Fibroblast of pulmonary artery (primary cell): ENCODE measurements at regions not wholly inside any gene's neighbourhood (a gene's known extent, or its start where the extent isn't known, plus 50 kb on each side); places are given as distances from the start of the nearest gene placed in this dataset.
"Not testable (repeated sequence)": the region's sequence is repeated elsewhere in the genome, so short reads cannot be mapped to it uniquely, and the experiment has no call there.

Experiments
- DNase-seq: peaks from one replicate; pipeline ENCODE4 v3.0.0-alpha.2; 2010; ENCODE audit warnings: low read depth
- H3K4me3 ChIP-seq: replicated peaks from 2 replicates; pipeline ENCODE4 v1.5.1; 2011; ENCODE audit warnings: low read depth, mild to moderate bottlenecking, control low read depth, low read length, moderate library complexity
- CTCF ChIP-seq: IDR thresholded peaks from 2 replicates; pipeline ENCODE4 v1.5.1; 2011; ENCODE audit warnings: mild to moderate bottlenecking, control low read depth, low read length, inconsistent platforms; ENCODE audit errors: missing control alignments

- no peak for DNase-seq
- TF ChIP-seq CTCF, result no peak
- no peak overlapping the region for H3K4me3 ChIP-seq
These were observed 562.9 kb downstream of the PIK3C3 start for GRCh38 chr18:42517896-42518295.

- not testable (repeated sequence) for H3K4me3 ChIP-seq, DNase-seq
These were observed 563.3 kb downstream of the PIK3C3 start for GRCh38 chr18:42518331-42518730.

GRCh38 chr18:42520138-42520537 lies 565.1 kb downstream of the PIK3C3 start:
- TF ChIP-seq CTCF, result no peak
- H3K4me3 ChIP-seq, result no peak overlapping the region
- no peak for DNase-seq

GRCh38 chr18:42525905-42526304 lies 570.9 kb downstream of the PIK3C3 start:
- no peak for DNase-seq
- no peak for TF ChIP-seq CTCF

GRCh38 chr18:42527766-42528165 lies 572.7 kb downstream of the PIK3C3 start:
- TF ChIP-seq CTCF, result no peak
- no peak for DNase-seq
- H3K4me3 ChIP-seq, result no peak overlapping the region

More at GRCh38 chr18:42525905-42526304, 570.9 kb downstream of the PIK3C3 start:
- no peak overlapping the region for H3K4me3 ChIP-seq

GRCh38 chr18:42530276-42530675 lies 575.2 kb downstream of the PIK3C3 start:
- TF ChIP-seq CTCF, result no peak
- no peak overlapping the region for H3K4me3 ChIP-seq
- no peak for DNase-seq

GRCh38 chr18:42532119-42532518 lies 577.1 kb downstream of the PIK3C3 start:
- DNase-seq, result no peak
- H3K4me3 ChIP-seq, result no peak overlapping the region
- no peak for TF ChIP-seq CTCF
